ENCODE measurements at regions not wholly inside any gene's neighbourhood (a gene's known extent, or its start where the extent isn't known, plus 50 kb on each side); places are given as distances from the start of the nearest gene placed in this dataset.

DNA sequence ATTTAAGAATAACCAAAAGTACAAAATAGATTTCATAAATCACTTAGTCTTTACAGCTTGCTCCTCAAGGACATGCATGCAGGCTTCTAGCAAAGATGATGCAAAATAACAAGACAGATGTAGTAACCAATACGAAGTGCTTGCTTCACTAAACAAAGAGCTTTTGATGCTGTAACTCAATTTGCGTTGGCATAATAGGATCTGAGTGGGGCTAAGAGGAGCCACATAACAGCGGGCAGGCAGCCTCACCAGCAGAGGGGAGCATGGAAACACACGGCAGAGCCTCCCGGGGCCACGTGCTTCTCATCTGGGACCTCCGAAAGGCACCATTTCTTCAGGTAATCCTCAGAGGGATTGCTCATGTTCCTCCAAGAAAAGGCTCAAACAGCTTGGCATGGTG is 139.7 kb downstream of the C5orf15 start:
- DNase-seq: no peak

DNA sequence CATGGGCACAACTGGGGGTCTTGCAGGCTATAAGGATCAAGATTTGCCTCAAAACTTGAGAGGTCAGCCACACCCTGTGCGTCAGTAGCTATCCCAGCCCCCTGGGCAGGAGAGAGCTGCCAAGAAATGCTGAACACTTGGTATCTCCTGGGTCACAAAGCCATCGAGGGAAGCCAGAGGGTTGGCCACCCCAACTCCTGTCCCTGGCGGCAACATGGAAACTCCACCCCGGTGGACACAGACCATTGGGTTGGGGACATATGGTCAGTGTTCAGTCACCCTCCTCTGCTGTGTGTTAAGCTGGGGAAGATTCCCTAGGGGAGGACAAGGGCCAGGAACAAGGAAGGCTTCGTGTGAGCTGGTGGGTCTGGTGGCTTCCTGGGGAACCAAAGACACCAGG is 140.6 kb downstream of the C5orf15 start:
- no peak for DNase-seq

DNA sequence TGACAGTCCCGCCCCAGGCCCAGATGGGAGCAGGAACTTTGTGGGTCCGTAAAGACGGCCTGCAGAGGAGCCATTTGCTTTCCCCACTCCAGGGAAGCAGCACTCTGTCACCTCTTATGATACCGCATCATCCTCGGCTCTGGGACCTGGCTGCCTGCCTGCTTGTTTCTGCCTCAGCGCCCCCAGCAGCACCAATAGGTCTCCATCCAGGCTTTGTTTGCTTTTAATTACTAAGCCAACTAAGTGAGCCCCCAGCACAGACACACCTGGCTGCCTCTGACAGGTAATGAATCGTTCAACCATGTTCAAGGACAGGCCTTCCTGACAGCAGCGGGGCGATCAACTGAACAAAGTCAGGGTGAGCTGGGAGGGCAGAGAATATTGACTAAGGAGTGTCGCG is 141.4 kb downstream of the C5orf15 start:
- DNase-seq: no peak

DNA sequence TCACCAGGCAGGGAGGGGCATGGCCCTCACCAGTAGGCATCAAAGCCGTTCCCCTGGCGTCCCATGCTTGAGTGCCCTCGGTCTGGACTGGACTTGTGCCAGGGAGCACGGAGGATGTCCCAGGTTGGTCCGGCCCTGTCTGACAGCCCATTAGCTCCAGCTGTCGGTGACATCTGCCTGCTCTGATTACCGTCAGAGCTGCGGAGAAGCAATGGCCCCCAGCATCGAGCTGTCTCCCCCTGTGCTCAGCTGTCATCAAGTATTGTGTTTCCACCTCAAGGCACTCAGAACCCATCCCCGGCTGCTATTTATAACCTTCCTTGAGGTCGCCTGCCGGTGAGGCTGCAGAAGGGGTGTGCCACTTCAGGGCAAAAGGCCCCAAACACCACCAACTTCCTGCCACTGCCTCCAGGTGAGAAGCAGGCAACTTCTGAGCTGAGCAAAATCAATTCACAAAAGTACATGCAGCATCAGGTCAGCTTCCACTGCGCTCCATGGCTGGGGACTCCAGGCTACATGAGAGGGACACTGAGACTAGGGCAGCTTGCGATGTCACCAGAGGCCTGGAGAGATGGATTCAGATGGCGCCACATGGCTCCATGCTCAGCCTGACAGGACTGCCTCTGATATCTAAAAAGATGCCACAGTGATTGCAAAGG is 142.7 kb downstream of the C5orf15 start:
- DNase-seq: no peak

DNA sequence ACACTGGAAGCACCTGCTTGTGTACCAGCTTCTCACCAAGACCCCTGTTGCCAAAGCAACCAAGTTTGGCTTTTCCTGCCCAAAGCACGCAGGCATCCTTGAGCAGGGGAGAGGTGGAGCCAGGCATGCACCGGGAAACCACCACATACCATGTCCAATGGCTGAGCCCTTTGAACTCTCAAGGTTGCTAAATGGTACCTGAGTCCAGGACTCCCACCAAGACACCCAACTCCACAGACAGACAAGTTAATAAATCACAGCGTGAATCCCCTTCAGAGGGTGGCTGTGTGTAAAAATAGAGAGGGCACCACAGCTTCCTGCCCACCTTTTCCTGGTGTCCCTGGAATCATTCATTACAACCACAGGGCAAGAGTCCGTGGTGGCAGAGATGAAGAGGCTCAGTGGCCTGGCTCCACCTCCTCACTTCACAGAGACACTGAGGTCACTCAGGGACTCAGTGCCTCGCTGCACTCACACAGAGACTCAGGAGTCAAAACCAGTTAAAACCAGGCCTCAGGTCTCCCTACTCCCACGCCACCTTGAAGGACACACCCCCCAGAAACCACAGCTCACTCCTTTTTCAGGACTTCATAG is 143.7 kb downstream of the C5orf15 start:
- DNase-seq: no peak

DNA sequence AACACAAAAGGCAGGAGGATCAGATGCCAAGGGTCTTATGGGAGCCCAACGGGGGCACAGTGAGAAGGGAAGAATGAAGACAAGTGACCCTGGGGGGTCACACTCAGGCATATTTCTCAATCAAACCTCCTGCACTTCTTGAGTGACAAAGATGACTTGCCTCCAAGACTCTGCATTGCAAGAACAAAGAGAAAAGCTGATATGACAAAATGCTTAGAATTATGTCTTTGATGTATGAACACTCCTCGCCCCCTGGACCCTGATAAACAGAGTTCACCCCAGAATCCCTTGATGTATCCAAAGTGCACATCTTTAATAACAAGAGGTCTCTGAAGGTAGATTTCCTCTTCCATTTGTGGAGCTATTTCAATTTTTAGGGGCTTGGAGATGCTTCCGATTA is 146.5 kb downstream of the C5orf15 start:
- DNase-seq: no peak

DNA sequence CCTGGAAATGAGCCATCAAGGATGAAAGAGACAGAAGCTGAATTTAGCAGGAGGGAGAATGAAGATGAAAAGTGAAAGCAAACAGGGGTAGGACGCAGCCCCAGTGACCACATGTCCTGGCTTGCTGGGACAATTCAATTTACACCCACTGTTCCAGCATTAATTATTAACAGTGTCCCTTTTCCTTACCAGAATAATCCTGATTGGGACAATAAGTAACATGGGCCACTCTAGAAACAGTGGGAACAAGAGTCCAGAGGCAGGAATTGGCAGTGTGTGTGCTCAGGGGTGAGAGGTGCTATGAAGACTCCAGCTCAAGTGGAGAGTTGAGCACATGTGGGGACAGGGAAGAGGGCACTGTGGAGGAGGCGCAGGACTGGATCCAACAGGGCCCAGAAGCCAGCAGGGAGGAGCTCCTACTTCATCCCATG is 147.1 kb downstream of the C5orf15 start:
- DNase-seq: no peak

DNA sequence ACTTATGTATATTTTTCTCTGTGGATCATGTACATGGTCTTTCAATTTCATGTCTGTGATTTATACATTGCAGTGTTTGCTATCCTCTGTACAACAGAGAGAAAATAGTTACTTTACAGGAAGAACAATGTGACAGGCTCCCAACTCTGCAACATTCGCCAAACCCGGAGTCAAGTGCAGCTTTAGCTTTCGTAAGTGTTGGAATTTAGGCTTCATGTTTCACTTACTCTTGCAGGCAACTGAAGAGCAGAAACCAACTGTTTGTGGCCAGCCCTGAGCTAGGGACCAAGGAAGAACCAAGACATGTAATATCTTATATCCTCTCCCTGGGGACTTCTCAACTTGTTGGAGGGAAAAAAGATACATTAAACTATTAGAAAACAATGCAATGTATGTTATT is 147.9 kb downstream of the C5orf15 start:
- DNase-seq: no peak

DNA sequence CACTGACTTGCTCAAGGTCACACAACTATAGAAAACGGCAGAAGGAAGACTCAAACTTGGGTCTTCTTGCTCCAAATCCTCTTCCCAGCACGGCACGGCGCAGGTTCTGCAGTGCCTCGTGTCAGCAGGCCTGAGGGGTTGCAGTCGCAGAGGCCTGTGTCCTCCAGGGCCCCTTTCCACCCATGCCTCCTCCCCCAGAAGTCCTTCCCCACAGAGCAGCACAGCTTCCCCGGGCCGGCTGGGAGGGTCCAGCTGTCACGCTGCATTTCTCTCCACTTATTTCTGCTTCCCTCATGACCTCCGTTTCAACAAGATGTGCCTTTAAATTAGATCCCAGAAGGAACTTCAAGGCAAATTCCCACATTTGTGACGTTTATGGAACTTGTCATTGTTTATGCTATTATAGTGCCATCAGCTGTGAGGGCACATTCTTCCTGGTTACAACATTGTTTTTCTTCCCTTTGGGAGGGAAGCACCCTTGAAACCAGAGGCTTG is 148.4 kb downstream of the C5orf15 start:
- no peak for DNase-seq

DNA sequence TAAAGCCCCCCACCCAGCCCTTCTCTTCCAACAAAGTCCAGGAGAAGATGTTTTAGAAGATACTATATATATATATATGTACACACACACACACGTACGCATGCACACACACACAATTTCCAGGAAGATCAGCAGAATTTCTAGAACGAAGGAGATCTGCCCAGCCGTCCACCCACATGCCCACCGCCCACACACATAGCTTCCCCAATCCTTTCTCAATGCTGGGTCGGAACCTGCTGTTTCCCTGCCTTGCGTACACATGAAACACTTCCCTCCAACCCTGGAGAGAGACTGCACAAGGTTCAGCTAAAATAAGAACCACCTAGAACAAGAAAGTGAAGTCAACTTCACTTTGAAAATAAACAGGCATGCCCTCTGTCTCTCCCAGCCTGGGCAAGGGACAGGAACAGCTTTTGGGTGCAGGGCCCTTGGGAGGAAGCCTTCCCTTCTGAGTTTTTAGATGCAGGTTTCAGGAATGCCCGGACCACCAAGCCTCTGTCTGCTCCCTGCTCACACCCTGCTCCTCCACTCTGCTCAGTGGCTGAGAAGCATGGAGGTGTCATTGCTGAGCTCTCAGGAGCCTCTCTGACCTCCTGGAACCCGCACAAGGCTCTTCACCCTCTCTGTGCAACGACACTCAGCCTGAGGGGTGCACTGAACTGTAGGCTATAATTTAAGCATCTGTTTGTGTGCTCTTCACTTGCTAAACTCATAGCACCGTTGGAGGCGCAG is 149.4 kb downstream of the C5orf15 start:
- no peak for DNase-seq

DNA sequence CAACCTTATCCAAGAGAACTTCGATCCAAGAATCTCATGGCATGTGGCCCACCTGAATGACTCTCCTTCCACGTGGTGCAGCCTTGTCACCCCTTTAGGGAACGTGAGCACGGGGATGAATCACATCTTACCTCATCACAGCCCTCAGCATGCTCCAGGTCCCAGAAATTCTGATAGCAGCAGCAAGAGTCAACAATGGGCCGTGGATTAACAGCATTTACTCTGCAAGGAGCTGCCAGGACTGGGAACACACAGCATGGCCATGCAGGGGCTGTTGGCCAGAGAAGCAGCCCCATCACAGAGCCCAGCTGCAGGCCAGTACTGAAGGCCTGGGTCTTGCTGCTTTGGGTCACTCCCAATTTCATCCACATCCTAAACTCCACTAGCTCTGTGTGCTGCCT is 150.4 kb downstream of the C5orf15 start:
- no peak for DNase-seq

DNA sequence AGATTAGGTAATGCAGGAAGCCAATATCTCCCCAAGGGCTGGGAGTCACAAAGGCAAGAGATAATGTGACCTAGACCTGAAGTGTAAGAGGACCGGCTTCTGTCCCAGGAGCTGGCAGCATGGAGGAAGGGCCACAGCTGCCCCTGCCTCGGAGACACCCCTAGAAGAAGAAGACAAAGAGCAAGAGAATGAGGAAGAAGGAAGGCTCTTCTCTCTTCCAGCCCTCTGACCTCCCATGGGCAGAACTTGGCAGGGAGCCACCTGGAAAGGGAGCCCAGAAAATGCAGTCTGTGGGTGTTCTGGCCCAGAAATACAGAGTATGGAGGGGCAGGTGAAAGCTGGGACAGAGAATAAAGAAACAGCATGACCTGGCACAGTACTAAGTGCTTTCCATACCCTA is 151.0 kb downstream of the C5orf15 start:
- DNase-seq: no peak

DNA sequence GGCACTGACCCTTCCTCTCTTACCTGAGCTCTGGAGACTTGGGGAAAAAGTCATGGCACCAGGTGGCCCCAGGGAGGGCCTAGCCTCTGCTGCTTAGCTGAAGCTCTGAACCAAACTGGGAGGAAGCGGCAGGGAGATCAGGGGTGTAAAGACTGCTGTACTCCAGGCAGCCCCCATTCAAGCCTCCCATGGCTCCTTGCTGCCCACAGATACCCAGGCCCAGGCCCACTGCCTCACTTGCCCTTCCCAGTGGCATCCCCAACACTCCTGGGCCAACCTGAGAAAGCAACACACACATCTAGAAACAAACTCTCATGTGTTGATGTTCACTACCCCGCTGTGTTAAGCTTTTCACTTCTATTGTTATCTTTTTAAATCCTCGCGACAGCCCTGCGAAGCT is 151.6 kb downstream of the C5orf15 start:
- no peak for DNase-seq

DNA sequence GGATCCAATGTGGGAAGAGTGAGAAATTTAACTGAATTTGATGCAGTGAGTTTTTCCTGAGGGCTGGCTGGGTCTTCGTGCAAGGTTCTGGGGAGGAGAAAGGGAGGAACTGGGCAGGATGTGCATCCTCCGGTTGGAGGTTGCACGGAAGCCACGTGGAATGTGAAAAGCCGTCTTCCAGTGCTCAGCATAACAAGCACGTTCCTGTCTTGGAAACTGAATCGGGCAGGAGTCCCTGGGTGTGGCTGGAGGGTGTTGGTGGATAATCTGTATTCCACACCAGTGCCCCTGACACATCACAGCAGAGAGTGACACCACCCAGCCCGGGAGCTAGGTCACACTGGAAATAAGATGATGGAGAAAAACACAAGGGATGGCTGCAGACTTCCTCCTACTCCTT is 154.3 kb downstream of the C5orf15 start:
- DNase-seq: no peak

DNA sequence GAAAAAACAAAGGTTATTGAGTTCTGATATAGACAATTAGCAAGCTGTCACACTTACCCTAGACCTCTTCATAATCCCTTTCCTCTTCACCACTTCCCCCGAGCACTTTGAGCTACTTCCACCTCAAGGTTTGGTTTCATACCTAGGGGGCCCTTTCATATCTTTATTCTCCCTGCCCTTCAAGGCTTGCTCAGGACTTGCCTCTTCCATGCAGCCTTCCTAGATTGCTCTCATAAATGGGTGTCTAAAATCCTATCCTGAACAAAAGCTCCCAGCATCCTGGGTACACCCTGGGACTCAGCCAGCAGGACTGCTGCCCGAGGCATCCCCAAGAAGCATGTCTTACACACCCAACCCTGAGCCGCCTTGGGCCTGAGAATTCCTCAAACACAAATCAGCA is 157.3 kb downstream of the C5orf15 start:
- no peak for DNase-seq

DNA sequence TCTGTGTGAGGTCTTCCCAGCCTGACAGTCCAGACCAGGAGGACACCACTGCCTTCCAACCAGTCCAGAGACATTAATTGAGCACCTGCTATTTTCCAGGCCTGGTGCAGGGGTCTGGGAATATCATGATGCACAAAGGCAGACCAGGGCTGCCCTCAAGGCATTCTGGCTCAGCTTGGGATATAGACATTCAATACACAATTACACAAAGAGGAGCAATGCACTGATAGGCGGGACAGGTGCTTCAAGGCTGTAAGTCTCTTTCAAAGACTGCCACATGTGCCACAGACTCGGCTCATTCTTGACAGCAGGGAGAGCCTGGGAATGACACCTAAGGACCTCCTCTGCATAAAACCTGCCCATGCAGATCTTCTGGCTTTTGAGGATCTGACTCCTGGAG is 158.6 kb downstream of the C5orf15 start:
- DNase-seq: no peak

DNA sequence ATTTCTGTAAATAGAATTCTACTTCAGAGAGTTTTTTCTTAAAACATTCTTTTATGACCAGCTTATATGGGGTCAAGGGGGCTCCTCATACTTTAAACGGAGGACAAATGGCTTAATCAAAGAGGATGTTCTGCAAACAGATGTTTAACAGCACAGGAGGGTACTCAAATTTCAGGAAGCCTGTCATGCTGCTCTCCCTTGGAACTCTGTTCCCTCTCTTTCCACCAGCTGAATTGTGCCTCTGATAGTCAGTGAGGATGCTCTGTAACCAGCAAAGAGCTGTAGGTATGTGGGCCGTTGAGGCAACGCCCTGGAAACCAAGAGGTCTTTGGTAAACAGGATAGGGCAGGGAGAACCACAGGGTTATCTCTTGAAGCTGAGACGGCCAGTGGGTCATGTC is 161.1 kb downstream of the C5orf15 start:
- no peak for DNase-seq

DNA sequence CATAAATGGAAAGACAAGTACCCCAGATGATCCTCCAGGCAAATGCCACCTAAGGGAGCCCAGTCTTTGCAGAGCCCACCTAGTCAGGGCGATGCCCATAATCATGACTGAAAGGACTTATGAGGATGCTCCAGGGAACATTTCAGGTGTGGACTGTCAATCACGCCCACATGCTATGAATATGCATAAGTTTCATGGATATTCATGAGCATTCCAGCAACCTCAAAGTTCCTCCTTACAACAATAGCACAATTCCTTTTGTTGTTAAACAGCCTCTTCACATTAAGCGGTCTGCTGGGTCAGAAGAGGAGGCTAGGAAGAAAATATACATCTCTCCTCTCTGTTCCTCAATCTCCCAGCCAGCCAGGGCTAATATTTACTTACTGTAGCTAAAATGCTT is 161.6 kb downstream of the C5orf15 start:
- DNase-seq: no peak

DNA sequence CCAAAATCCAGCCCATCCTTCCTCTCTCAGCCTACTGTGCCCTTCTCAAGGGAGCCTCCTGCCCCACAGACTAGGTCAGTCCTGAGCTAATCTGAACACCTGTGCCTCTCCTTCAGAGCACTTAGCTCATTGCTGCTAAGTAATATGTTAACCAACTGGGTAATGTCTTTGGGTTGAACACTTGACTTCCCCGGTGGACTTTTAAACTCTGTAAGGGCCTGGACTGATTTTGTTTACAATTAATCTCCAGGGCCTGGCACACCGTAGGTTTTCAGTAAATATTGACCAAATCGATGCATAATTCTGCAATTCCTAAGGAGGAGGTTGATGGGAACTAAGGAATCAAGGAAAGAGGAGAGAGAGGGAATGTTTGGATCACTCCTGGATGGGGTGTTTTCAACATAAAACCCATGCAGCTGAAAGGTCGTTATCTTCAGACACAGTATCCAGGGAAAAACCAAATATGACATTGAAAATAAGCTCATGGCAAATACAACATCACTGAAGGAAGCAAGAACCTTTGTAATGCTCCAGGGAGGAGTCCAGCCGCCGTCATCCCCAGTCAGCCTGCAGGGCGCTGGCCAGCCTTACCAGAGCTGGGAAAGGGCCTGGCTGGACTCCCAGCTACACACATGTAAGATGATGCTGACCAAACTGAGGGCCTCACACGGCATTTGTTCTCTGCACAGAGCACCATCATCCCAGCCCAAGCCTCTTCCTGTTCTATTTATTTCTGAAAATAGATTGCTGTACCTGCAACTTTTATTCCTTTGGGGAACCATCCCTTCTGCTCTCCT is 166.3 kb downstream of the C5orf15 start:
- no peak for DNase-seq

DNA sequence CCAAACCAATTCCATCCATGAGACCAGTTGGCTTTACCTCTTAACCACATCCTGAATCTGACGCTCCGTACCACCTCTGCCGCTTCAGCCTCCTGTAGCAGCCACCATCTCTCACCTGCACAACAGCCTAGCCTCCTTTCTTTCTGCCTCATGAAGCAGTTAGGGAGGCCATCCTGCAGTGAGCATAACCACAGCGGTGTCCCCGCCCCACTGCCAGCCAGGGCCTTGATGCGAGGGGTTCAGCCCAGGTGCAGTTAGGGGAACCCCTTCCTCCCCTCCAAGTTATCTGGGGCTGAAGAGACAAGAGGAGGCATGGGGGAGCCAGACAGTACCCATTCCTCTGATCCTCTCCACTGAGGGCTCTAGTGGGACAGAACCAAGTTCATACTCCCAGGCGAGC is 167.0 kb downstream of the C5orf15 start:
- DNase-seq: no peak

DNA sequence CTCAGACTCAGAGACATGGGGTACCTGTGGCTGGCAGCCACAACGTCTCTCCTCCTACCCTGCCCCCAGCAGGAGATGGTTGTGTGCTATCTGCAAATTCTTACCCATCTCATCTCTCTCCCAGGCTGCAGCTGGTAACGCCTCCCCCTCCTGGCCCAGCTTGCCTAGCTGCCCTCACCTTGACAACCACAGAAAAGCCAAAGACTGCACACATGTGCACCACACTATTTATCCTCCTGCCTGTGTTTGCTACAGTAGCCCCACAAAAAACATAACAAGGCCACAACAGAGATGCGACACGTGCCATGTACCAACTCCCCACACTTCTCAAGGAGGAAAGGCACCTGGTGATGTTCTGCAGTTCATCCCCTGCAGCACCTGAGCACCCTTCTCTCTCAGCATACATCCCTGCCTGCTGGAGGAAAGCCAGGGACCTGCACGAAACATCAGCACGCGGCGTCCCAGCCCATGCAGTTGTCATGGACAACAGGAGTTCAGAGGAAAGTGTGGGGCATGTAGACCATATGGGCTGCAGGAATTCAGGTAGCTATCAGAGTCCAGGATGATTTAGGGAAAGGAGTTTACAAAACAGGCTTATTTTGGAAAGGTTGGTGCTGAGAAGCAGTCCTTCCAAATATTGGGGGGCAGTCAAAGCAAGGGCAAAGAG is 168.7 kb downstream of the C5orf15 start:
- no peak for DNase-seq

DNA sequence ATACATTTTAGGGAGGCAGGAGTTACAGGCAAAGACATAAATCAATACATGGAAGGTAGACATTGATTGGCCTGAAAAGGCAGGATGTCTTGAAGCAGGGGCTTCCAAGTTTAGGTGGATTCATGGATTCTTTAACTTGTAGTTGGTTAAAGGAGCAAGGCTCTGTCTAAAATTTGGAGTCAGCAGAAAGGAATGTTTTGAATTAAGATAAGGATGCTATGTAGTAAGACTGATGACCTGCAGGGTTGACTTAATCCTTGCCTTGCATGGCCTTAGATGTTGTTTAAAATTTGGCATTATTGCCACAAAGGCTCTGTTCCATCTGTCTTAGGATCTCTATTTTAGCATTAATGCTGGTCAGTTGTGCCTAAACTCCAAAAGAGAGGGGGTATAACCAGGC is 171.3 kb downstream of the C5orf15 start:
- DNase-seq: no peak

DNA sequence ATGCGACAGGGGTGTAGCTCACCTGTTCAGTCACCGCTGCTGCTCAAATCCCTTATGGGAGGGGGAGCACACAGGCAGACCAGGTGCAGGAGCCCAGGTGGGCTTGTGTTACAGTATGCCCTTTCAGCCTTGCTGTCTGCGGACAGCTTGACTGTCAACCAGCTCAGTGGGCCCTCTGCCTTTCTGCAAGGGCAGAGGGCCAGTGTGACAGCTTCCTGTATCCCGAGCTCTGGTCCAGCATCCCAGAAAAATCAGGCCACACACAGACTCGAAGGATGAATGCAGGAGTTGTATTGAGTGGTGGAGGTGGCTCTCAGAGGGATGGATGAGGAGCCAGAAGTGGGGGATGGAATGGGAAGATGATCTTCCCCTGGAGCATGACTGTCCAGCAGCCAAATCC is 172.2 kb downstream of the C5orf15 start:
- peak in 1 of 14 donors; percentile 49 for DNase-seq

Measured in C1 segment of cervical spinal cord (tissue), 14 donors.